ENCODE measurements at regions not wholly inside any gene's neighbourhood (a gene's known extent, or its start where the extent isn't known, plus 50 kb on each side); places are given as distances from the start of the nearest gene placed in this dataset.
"Not testable (repeated sequence)": the region's sequence is repeated elsewhere in the genome, so short reads cannot be mapped to it uniquely, and the experiment has no call there.

- DNase-seq = no peak
Measured at GRCh38 chr18:55688030-55688429, 100.0 kb upstream of the TCF4 start.

- DNase-seq = no peak
Measured at GRCh38 chr18:55687106-55687505, 99.1 kb upstream of the TCF4 start.

DNA sequence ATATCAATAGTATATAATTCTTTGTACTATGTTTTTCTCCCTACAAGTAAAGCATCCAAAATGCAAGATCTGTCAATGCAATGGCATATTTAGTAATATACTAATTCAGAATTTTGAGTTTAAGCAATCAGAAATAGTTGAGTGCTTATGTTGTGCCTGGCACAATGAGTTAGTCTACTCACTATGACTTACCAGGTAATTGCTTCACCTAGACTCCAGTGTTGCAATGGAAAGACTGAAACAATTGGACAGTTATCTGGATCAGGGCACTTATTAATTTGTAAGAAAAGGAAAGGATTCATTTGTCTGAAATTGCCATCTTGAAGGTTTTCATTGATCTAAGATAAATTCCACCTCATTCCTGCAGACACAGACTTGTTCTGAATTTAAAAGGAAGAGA, 97.6 kb upstream of the TCF4 start:
- DNase-seq = no peak

DNA sequence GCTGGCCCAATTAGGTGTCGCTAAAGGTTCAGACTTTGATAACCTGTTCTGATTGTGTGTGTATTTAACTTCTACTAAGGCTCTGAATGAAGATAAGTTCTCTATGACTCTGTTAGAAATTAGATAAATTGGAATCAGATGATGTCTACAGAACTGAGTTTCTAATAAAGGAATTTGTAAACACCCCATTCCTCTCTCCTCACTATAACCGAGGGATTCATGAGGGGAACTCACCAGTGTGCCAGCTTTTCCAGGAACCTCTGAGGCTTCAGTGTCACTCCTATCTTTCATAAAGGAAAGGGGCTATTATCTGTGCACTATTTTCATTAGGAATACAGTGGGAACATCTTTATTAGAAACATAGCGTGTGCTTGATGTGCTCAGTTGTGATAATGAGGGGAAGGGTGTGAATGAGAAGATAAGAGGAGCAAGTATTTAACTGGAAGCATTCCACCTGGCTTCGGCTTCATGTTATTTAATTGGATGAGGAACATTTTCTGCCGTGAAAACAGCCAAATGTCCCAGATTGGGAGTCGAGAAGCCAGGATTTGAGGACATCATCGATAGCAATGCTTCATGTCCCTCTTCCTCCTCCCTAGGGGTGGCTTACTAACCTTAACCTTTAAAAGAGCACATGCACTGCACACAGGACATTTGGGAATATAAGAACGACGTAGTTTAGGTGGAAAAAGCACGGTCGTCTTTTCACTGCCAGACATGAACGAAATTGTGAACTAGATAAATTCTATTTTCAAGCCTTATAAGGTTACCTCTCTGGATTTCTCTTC, 84.8 kb upstream of the TCF4 start:
- DNase-seq = no peak

DNA sequence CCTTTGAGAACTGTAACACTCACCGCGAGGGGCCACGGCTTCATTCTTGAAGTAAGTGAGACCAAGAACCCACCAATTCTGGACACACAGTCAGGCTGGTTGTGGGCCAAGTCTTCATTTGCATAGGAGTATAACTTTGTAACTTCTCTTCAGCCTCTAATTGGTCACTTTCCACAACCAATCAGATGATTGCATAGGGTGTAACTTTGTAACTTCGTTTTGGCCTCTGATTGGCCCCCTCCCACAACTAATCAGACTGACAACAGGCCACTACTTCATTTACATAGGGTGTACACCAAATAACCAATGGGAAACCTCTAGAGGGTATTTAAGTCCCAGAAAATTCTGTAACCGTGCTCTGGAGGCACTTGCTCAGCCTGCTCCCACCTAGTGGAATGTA, 77.5 kb upstream of the TCF4 start:
- DNase-seq = no peak

- not testable (repeated sequence) for DNase-seq
Measured at GRCh38 chr18:55664758-55665400, 76.9 kb upstream of the TCF4 start.

DNA sequence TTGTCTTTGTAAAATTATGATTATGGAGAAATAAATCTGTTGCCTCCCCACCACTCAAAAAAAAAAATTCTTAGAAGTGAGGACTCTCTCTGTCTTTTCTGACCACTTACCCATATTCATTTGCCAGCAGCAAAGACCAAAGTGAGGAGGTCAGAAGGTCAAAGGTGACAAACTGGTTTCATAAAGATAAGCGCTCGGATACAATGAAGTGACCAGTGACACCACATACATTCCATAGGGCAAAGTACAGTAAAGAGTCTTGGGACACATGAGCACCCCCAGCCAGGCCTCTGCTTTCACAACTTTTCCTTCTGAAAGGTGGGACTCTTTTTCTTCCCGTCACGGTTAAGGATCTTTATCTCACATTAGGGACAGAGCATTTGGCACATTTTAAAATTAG, 75.9 kb upstream of the TCF4 start:
- DNase-seq = no peak

DNA sequence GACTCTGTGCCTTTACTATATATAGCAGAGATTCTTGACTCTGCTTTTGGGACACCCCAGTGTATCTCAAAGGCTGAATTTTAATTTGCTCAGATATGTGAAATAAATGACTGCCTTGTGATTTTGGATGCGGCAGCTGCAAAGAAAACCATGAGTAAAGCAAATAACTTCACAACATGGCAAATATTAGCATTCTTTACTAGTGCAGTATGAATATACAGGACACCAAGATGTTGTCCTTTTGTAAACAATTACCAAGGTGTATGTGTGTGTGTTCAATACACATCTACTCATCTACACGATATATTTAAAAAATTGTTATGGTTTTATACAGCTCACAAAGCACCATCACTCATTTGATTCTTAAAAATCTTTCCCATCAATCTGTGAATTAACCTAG, 70.6 kb upstream of the TCF4 start:
- DNase-seq = no peak

DNA sequence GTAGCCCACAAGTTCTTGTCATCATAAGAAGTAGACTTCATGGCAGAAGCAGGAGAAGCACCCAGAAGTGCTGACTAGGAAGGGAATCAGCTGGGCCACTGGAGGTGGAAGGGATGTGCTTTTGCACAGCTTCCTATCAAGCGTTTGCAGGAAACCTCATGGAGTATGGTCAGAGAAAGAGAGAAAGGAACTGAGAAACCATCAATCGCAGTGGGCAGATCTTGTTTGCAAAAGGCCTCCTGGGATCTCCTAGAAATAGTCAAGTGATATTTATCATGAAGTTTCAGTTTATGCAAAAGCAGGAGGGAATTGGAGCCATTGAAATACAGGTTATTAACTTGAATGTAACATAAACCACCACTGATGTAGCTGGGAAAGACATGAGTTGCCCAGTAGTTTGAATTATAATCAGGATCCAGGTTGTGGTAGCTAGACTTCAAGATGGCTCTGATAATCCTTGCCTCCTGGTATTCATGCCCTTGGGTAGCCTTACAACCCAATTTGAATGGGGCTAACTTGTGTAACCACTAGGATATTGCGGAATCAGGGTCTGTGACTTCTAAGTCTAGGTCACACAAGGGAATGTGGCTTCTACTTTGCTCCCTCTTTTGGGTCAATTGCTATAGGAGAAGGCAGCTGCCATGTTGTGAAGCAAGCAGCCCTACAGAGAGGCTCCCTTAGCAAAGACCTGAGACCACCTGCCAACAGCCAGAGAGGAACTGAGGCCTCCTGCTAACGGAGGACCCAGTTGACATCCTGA, 69.8 kb upstream of the TCF4 start:
- no peak for DNase-seq

- no peak for DNase-seq
Measured at GRCh38 chr18:55654986-55655385, 67.0 kb upstream of the TCF4 start.

- DNase-seq = no peak
Measured at GRCh38 chr18:55651236-55651635, 63.2 kb upstream of the TCF4 start.

DNA sequence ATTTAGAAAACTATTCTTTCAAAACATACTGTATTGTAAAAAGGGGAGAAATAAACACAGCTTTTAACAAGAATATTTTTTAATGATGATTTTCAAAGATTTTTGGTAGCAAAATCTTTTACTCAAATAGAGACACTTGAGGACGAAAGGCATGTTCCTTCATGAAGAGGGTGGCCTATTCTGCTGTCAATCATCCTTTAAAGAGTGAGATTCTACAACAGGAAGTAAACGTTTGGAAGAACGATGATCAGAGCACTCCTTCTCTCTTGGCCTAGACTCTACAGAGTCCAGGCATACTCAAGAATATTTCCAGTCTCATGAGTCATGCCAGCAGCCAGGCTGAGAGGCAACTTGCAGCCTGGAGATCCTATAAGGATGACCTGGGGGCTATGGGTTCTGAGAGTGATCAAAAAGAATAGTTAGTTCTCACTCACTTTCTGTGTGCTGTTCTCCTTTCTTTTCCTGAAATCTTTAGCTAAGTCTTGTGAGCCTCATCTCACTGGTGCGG, 62.4 kb upstream of the TCF4 start:
- DNase-seq = no peak

GRCh38 chr18:55647331-55647730, 59.3 kb upstream of the TCF4 start:
- no peak for DNase-seq

DNA sequence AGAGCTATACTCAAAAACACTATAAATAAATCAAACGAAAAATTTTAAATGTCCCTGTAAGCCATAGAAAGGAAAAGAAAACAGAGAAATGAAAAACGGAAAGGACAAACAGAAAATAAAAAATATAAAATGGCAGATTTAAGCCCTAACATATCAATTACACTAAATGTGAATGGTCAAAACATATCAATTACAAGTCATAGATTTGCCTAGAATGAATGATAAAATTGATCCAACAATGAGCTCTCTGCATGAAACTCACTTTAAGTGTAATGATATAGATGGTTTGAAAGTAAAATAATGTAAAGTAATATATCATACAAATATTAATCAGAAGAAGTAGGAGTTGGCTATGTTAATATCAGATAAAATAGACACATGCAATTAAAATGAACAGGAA, 54.2 kb upstream of the TCF4 start:
- no peak for DNase-seq

- no peak for DNase-seq
Measured at GRCh38 chr18:55641486-55641885, 53.5 kb upstream of the TCF4 start.
